ENCODE measurements at regions not wholly inside any gene's neighbourhood (a gene's known extent, or its start where the extent isn't known, plus 50 kb on each side); places are given as distances from the start of the nearest gene placed in this dataset.

DNA sequence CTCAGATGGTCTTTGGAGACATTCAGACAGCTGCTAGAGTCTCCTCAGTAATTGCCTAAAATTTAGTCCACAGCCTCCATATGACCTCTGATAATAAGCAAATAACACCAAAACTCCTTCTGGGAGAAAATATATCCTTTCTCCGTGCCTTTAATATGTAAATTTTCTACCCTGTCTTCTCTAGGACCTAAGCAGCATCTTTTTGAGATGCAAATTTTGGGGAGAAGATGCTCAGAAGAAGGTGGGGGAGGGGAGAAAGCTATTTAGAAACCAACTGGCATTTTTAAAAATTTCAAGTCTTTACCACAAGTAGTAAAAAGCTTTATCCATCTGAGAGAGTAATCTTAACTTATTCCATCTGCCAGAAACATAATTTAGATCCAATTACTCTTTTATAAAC, 91.8 kb upstream of the KCNK12 start:
- TF ChIP-seq POLR2A (IDR thresholded peaks at IDR 0.05): no peak
- TF ChIP-seq, protein P1, sequence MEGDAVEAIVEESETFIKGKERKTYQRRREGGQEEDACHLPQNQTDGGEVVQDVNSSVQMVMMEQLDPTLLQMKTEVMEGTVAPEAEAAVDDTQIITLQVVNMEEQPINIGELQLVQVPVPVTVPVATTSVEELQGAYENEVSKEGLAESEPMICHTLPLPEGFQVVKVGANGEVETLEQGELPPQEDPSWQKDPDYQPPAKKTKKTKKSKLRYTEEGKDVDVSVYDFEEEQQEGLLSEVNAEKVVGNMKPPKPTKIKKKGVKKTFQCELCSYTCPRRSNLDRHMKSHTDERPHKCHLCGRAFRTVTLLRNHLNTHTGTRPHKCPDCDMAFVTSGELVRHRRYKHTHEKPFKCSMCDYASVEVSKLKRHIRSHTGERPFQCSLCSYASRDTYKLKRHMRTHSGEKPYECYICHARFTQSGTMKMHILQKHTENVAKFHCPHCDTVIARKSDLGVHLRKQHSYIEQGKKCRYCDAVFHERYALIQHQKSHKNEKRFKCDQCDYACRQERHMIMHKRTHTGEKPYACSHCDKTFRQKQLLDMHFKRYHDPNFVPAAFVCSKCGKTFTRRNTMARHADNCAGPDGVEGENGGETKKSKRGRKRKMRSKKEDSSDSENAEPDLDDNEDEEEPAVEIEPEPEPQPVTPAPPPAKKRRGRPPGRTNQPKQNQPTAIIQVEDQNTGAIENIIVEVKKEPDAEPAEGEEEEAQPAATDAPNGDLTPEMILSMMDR (IDR thresholded peaks at IDR 0.05): no peak
- no peak for TF ChIP-seq POLR2AphosphoS5 (IDR thresholded peaks at IDR 0.05)
- no peak for TF ChIP-seq EP300 (IDR thresholded peaks at IDR 0.05)
